Activated CD8-positive, alpha-beta memory T cell treated with anti-CD3 and anti-CD28 coated beads, Interleukin-2, amount 10 ng/mL, durations not matched to agents 7 days and 5 days (primary cell): ENCODE measurements at regions not wholly inside any gene's neighbourhood (a gene's known extent, or its start where the extent isn't known, plus 50 kb on each side); places are given as distances from the start of the nearest gene placed in this dataset.

Experiments
- ATAC-seq: fragments of 150-1000 bp; cut with Tn5 transposase; one replicate; pipeline ENCODE4 v1.10.0; 2021; ENCODE audit warnings: moderate library complexity
- CTCF ChIA-PET: fragments of 350-600 bp; sonication (Branson Sonifier 250); formaldehyde crosslinking; loops from one replicate; lab custom pipeline; 2021; ENCODE audit warnings: antibody characterized with exemption; lab: Charles Lee
- DNase-seq: peaks from one replicate; pipeline ENCODE4 v3.0.0-alpha.2; 2020
- H3K27ac Mint-ChIP-seq: one replicate; pipeline ENCODE4 v1.8.0; 2021; ENCODE audit warnings: mild to moderate bottlenecking, mixed read lengths
- H3K27me3 Mint-ChIP-seq: one replicate; pipeline ENCODE4 v1.8.0; 2021; ENCODE audit warnings: mixed read lengths
- H3K36me3 Mint-ChIP-seq: one replicate; pipeline ENCODE4 v1.8.0; 2021; ENCODE audit warnings: mild to moderate bottlenecking, mixed read lengths
- H3K4me1 Mint-ChIP-seq: one replicate; pipeline ENCODE4 v1.8.0; 2021; ENCODE audit warnings: mixed read lengths
- H3K4me3 Mint-ChIP-seq: one replicate; pipeline ENCODE4 v1.8.0; 2021; ENCODE audit warnings: mild to moderate bottlenecking, moderate library complexity, mixed read lengths
- H3K9me3 Mint-ChIP-seq: one replicate; pipeline ENCODE4 v1.8.0; 2022; ENCODE audit warnings: low read depth, mixed read lengths

DNA sequence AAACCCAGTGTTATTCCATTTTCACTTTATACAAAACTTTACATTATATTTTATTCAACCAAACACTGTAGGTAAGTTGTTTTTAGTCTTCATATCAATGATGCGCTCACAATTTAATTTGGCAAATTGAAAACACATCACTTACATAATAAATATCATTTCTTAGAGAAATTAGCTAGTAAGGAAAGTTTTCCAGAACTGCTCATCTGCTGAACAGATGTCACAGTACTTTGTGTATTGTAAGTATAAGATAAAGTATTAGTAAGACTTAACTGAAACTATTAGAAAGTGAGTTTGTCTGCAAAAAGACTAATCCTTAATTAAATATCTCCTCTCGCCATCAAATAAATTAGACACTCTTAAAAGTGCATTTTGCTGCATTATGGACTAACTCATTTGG lies 108.7 kb upstream of the PACRGL start:
- no peaks in the 10 kb centered on the region for H3K9me3 Mint-ChIP-seq
- no peaks in the 10 kb centered on the region for H3K36me3 Mint-ChIP-seq
- H3K4me1 Mint-ChIP-seq = no peaks in the 10 kb centered on the region
- no peak overlapping the region for H3K27ac Mint-ChIP-seq
- DNase-seq = no peak
- no peak overlapping the region for H3K4me3 Mint-ChIP-seq
- CTCF ChIA-PET = no interaction called here
- H3K27me3 Mint-ChIP-seq = peaks cover 2% of the 10 kb centered on the region
- ATAC-seq = no peak

DNA sequence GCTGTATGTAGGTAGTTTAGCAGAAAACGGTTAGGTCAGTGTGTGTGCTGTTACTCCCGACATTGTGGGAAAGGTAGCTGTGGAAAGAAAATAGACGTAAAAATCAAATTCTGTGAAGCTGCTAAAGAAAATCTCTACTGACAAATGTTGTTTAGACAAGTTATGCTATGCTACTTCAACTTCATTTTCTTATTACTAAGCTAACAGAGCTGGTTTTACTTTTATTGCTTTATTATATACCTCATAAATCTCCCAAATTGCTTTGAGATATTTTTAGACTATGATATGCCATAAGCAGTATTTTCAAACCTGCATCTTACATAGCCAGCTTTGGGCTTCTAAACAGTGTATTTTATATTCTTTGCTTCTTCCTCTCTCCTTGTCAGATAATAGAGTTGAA lies 108.2 kb upstream of the PACRGL start:
- H3K27me3 Mint-ChIP-seq = peaks cover 2% of the 10 kb centered on the region
- no peaks in the 10 kb centered on the region for H3K4me1 Mint-ChIP-seq
- no peaks in the 10 kb centered on the region for H3K9me3 Mint-ChIP-seq
- H3K4me3 Mint-ChIP-seq = no peak overlapping the region
- H3K36me3 Mint-ChIP-seq = no peaks in the 10 kb centered on the region
- ATAC-seq = no peak
- H3K27ac Mint-ChIP-seq = no peak overlapping the region
- CTCF ChIA-PET = no interaction called here
- no peak for DNase-seq

DNA sequence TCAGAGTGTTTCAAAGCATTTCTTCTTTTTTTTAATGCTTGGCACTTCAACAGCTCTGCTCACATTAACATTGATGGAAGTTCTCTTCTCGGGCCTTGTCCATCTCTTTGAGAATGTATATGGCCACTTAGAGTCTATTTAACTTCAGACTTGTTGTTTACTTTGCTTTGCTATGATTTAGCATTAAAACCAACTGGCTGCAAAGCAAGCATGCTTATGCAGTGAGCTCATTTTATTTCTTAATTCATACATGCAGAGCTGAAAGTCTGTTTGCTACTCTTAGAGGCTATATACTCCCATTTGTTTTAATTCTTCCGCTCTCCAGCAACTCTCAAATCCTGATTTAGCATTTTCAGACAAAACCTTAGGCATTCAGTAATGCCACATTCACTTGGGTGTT lies 107.6 kb upstream of the PACRGL start:
- CTCF ChIA-PET = no interaction called here

DNA sequence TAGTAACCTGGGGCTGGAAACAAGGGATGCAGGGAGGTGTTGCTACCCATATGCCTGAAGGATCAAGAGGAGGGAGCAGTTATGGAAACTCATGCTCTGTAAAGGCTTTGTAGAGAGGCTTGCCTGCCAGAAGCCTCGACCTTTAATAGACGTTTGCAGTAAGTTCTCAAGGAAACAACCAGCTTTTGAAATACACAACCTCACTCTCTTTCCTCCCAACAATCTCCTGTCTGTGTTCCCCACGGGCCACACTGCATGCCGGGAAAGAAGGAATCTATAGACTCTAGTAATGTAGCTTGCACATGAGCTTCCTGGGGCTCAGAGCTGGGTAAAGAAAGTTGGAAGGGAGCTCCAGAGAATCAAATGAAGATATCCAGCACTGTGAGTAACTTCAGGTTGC lies 101.6 kb upstream of the PACRGL start:
- H3K36me3 Mint-ChIP-seq = no peaks in the 10 kb centered on the region
- DNase-seq (no peak), ATAC-seq (no peak)
- no peaks in the 10 kb centered on the region for H3K4me1 Mint-ChIP-seq
- no peaks in the 10 kb centered on the region for H3K9me3 Mint-ChIP-seq
- H3K27ac Mint-ChIP-seq = no peak overlapping the region
- no peaks in the 10 kb centered on the region for H3K27me3 Mint-ChIP-seq
- CTCF ChIA-PET = no interaction called here
- H3K4me3 Mint-ChIP-seq = no peak overlapping the region

More for the DNA sequence above, 107.6 kb upstream of the PACRGL start:
- ATAC-seq = no peak
- H3K4me3 Mint-ChIP-seq = no peak overlapping the region
- no peaks in the 10 kb centered on the region for H3K36me3 Mint-ChIP-seq
- H3K4me1 Mint-ChIP-seq = no peaks in the 10 kb centered on the region
- no peak for DNase-seq
- H3K27me3 Mint-ChIP-seq = peaks cover 2% of the 10 kb centered on the region
- no peak overlapping the region for H3K27ac Mint-ChIP-seq
- no peaks in the 10 kb centered on the region for H3K9me3 Mint-ChIP-seq

DNA sequence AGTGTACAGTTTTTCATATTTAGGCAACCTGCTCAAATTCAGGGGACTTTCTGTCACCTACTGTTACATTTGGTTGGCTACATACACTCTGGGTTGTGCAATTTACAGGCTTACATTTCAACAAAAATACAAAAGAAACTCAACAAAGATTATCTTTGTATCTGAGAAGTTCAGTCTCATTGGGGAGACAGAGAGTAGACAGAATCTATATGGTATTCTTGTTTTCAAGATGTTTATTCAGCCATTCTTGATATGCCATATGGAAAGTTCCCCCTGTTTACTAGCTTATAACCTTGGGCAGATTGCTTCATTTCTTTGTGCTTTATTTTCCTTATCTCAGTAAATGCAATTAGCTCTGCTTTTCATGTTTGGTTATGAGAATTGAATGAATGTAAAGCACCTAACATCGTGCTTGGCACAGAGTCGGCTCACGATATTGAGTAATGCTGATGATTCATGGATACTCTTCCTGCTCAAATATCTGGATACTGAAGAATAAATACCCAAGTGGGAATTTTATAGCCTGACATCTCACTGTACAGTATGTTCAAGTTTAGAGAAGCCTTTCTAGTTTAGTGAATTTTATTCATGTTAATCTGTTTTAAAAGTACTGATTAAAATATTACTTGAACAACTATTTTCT lies 96.5 kb upstream of the PACRGL start:
- Mint-ChIP-seq H3K4me3 (no peak overlapping the region), H3K9me3 (no peaks in the 10 kb centered on the region), H3K4me1 (no peaks in the 10 kb centered on the region), H3K36me3 (no peaks in the 10 kb centered on the region), H3K27ac (no peak overlapping the region), H3K27me3 (no peaks in the 10 kb centered on the region)
- no peak for ATAC-seq
- no peak for DNase-seq
- CTCF ChIA-PET = no interaction called here

DNA sequence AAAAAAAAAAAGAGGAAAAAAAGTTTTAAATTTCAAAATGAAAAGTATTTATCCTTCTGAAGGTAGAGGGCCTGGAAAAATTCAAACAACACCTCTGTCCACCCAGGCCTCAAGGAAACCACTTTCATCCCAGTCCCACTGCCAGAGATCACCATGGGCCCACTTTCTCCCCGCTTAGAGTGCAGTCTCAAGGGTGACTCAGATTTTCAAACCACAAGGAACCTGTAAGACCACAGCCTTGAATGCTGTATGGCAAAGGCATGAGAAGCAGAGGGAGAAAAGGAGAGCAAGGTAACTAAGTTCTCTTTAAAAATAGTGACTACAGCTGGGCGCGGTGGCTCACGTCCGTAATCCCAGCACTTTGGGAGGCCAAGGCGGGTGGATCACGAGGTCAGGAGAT lies 87.9 kb upstream of the PACRGL start:
- ATAC-seq (no peak), DNase-seq (no peak)
- no peak overlapping the region for H3K4me3 Mint-ChIP-seq
- no peak overlapping the region for H3K27ac Mint-ChIP-seq
- CTCF ChIA-PET = no interaction called here
- H3K36me3 Mint-ChIP-seq = no peaks in the 10 kb centered on the region
- no peaks in the 10 kb centered on the region for H3K9me3 Mint-ChIP-seq
- H3K27me3 Mint-ChIP-seq = no peaks in the 10 kb centered on the region
- H3K4me1 Mint-ChIP-seq = no peaks in the 10 kb centered on the region

DNA sequence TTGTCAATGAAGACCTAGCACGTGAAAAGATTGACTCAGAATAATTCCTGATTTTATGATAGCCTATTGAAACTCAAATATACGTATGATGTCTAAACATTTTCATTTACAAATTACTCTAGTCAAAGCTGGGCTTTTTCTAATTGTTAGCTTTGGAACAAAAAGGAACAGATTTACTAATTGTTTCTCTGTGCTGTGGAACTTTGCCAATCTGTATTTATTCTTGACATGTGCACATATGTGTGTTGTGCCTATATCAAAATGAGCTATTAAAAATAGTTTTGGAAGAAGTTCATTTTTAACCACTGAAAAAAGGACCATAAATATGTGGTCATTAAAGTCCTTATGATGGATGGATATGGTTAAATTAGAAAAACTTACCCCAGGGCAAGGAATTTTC lies 85.4 kb upstream of the PACRGL start:
- peaks cover 3% of the 10 kb centered on the region for H3K27me3 Mint-ChIP-seq
- CTCF ChIA-PET = interaction anchor here (0.7 kb wide), 1 partner anchor 1104 kb away, joined by 3 read pairs; no protein-coding TSS in a partner anchor

DNA sequence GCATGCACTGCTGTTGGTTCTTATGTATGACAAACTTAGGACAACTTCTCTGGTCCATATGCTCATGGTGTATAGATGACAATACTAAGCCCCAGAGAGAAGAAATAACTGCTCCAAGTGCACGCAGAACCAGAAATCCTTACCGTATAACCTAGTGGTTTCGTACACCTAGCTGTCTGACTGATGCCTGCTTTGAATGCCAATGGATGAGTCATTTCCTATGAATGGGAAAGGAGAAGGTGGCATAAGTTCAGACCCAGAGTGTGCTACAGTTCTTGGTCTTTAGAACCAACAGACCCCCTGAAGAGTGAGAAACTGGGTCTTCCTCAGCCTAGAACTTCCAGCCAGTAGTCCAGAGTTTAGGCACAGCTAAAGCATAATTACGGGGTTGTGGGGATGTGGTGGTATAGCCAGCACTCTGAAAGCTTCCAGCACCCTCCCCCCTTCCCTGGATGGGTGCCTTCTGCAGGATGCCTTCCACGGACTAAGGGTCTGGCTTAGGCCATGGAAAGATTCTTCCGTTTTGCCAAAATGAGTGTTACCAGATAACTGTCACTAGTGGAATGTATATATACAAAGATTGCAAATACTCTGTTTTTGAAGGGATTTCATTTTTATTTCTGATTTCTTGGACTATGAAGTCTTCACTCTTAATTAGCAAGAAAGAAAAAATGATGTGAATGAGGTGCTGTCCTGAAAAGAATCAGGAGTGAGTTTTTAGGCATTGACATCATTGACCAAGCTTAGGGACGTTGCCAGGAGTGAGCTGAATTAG lies 84.6 kb upstream of the PACRGL start:
- H3K9me3 Mint-ChIP-seq = no peaks in the 10 kb centered on the region
- no peak overlapping the region for H3K4me3 Mint-ChIP-seq
- no peaks in the 10 kb centered on the region for H3K36me3 Mint-ChIP-seq
- ATAC-seq = no peak
- no peak overlapping the region for H3K27ac Mint-ChIP-seq
- H3K4me1 Mint-ChIP-seq = no peaks in the 10 kb centered on the region
- no peak for DNase-seq
- CTCF ChIA-PET = no interaction called here
- H3K27me3 Mint-ChIP-seq = peaks cover 3% of the 10 kb centered on the region

More for the DNA sequence above, 85.4 kb upstream of the PACRGL start:
- no peaks in the 10 kb centered on the region for H3K36me3 Mint-ChIP-seq
- no peak overlapping the region for H3K27ac Mint-ChIP-seq
- no peak overlapping the region for H3K4me3 Mint-ChIP-seq
- ATAC-seq (no peak), DNase-seq (no peak)
- no peaks in the 10 kb centered on the region for H3K9me3 Mint-ChIP-seq
- no peaks in the 10 kb centered on the region for H3K4me1 Mint-ChIP-seq

DNA sequence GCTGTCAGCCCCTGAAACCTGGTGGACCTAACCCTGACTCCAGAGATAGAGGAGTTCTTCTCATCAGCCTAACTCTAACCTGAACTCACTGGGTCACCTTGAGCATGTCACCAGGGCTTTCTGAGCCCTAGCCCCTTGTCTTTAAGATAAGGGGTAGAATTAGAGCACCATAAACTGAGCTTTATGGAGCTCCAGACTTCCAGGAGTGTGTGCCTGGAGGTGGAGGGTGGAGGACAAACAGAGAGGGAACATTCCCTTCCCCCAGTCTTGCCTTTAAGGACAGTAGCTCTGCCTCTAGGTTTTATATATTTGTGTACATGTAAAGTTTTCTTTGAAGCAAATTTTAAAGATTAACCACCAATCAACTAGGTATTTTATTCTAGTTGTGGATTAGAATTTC lies 83.9 kb upstream of the PACRGL start:
- H3K9me3 Mint-ChIP-seq = no peaks in the 10 kb centered on the region
- no peak for ATAC-seq
- CTCF ChIA-PET = no interaction called here

DNA sequence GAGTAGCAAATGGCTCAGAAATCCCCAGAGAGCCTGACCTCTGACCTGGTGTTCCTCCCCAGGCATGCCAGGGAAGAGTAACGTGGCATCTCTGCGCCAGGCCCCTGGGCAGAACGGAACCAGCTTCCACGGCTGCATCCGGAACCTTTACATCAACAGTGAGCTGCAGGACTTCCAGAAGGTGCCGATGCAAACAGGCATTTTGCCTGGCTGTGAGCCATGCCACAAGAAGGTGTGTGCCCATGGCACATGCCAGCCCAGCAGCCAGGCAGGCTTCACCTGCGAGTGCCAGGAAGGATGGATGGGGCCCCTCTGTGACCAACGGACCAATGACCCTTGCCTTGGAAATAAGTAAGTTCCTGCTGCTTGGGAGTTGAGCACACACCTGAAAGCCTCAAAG lies 83.4 kb upstream of the PACRGL start:
- DNase-seq (no peak), ATAC-seq (no peak)
- H3K9me3 Mint-ChIP-seq = no peaks in the 10 kb centered on the region
- H3K4me1 Mint-ChIP-seq = no peaks in the 10 kb centered on the region
- CTCF ChIA-PET = no interaction called here
- H3K27me3 Mint-ChIP-seq = peaks cover 3% of the 10 kb centered on the region
- no peak overlapping the region for H3K4me3 Mint-ChIP-seq
- H3K36me3 Mint-ChIP-seq = no peaks in the 10 kb centered on the region
- no peak overlapping the region for H3K27ac Mint-ChIP-seq

More for the DNA sequence above, 83.9 kb upstream of the PACRGL start:
- peaks cover 3% of the 10 kb centered on the region for H3K27me3 Mint-ChIP-seq
- no peaks in the 10 kb centered on the region for H3K4me1 Mint-ChIP-seq
- DNase-seq = no peak
- no peaks in the 10 kb centered on the region for H3K36me3 Mint-ChIP-seq
- H3K27ac Mint-ChIP-seq = no peak overlapping the region
- no peak overlapping the region for H3K4me3 Mint-ChIP-seq

DNA sequence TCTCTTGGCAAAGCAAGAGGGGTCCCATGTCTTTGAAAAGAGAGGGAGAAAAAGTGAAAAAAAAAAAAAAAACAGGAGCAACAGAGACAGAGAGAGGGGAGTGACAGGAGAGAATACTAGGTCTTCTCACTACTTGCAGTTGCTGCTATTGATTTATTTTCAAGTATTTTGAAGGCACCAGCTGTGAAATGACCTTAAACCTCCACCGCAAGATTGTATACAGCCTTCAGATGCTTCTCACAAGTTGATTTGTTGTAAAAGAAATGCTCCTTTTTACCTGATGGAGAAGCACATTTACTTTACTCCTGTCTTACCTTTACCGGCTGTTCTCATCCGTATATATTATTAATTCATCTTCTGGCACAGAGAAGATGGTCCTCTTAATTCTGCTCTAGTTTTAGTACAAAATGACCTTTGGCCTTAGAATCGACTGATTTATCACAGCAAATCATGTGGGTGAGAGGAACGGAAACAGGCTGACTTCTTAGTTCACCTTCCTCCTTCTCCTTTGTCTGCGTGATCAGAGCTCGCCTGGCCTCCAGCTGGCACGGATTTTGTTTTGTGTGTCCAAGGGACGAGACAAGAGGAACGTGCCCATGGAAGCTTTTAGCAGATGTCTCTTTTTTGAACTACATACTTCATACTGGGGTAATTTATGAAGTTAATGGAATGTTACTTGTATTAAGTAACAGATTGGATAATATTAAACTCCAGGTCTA lies 82.4 kb upstream of the PACRGL start:
- no peak for ATAC-seq
- Mint-ChIP-seq H3K4me1 (no peaks in the 10 kb centered on the region), H3K36me3 (no peaks in the 10 kb centered on the region), H3K27me3 (peaks cover 3% of the 10 kb centered on the region), H3K4me3 (no peak overlapping the region), H3K27ac (no peak overlapping the region), H3K9me3 (no peaks in the 10 kb centered on the region)
- CTCF ChIA-PET = no interaction called here
- DNase-seq = no peak

DNA sequence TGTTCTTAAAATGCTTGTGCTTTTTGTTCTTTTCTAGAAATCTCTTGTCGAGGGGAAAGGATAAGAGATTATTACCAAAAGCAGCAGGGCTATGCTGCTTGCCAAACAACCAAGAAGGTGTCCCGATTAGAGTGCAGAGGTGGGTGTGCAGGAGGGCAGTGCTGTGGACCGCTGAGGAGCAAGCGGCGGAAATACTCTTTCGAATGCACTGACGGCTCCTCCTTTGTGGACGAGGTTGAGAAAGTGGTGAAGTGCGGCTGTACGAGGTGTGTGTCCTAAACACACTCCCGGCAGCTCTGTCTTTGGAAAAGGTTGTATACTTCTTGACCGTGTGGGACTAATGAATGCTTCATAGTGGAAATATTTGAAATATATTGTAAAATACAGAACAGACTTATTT lies 81.5 kb upstream of the PACRGL start:
- CTCF ChIA-PET = no interaction called here

DNA sequence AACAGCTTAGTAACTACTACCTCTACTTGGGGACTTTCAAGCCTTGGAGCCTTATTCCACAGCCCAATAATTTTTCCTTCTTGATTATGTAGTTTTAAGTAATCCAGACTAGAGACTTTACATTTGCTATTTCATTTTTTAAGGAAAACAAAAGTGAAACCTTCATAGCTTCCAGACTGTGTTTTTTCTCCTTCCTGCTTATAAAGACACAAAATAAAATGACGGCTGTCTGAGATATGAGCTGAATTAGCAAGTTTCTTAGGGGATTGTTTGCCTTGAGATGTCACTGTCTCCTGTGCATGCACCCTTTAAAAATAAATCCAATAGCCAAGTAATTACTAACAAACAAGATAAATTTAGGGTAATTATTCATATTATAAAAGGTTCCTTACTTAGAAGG lies 78.8 kb upstream of the PACRGL start:
- DNase-seq = no peak
- Mint-ChIP-seq H3K4me3 (no peak overlapping the region), H3K4me1 (no peaks in the 10 kb centered on the region), H3K27ac (peak overlapping the region; percentile 41), H3K27me3 (peaks cover 14% of the 10 kb centered on the region), H3K9me3 (no peaks in the 10 kb centered on the region), H3K36me3 (no peaks in the 10 kb centered on the region)
- ATAC-seq = no peak
- CTCF ChIA-PET = no interaction called here

More for the DNA sequence above, 81.5 kb upstream of the PACRGL start:
- no peaks in the 10 kb centered on the region for H3K36me3 Mint-ChIP-seq
- peaks cover 7% of the 10 kb centered on the region for H3K27me3 Mint-ChIP-seq
- DNase-seq (no peak), ATAC-seq (no peak)
- H3K4me3 Mint-ChIP-seq = no peak overlapping the region
- H3K27ac Mint-ChIP-seq = no peak overlapping the region
- H3K4me1 Mint-ChIP-seq = no peaks in the 10 kb centered on the region
- H3K9me3 Mint-ChIP-seq = no peaks in the 10 kb centered on the region

DNA sequence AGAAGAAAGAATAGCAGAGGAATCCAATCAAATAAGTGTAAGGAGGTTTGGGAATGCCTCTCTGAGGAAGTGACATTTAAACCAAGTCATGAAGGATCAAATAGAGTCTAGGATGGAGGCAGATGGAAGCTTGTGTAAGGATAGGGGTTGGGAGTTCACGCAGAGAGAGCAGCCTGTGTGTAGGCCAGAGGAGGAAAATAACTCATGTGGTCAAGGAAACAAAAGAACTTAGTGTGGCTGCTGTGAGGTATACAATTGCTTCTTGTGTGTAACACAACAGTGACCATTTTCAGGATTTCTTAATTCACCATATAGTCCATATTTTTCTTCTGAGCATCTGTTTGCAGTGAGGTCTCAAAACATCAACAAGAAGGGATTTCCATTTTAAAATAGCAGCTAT lies 77.6 kb upstream of the PACRGL start:
- no peak for DNase-seq
- no peaks in the 10 kb centered on the region for H3K9me3 Mint-ChIP-seq
- H3K27ac Mint-ChIP-seq = no peak overlapping the region
- no peak for ATAC-seq
- H3K4me3 Mint-ChIP-seq = no peak overlapping the region
- no peaks in the 10 kb centered on the region for H3K36me3 Mint-ChIP-seq
- no peaks in the 10 kb centered on the region for H3K4me1 Mint-ChIP-seq
- CTCF ChIA-PET = no interaction called here
- peaks cover 14% of the 10 kb centered on the region for H3K27me3 Mint-ChIP-seq
